ENCODE measurements at regions not wholly inside any gene's neighbourhood (a gene's known extent, or its start where the extent isn't known, plus 50 kb on each side); places are given as distances from the start of the nearest gene placed in this dataset.

GRCh38 chr1:101124405-101124804 is 98.8 kb upstream of the DPH5 start:
- TF ChIP-seq, protein P1, sequence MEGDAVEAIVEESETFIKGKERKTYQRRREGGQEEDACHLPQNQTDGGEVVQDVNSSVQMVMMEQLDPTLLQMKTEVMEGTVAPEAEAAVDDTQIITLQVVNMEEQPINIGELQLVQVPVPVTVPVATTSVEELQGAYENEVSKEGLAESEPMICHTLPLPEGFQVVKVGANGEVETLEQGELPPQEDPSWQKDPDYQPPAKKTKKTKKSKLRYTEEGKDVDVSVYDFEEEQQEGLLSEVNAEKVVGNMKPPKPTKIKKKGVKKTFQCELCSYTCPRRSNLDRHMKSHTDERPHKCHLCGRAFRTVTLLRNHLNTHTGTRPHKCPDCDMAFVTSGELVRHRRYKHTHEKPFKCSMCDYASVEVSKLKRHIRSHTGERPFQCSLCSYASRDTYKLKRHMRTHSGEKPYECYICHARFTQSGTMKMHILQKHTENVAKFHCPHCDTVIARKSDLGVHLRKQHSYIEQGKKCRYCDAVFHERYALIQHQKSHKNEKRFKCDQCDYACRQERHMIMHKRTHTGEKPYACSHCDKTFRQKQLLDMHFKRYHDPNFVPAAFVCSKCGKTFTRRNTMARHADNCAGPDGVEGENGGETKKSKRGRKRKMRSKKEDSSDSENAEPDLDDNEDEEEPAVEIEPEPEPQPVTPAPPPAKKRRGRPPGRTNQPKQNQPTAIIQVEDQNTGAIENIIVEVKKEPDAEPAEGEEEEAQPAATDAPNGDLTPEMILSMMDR (IDR thresholded peaks at IDR 0.05), result no peak
- TF ChIP-seq POLR2AphosphoS5 (IDR thresholded peaks at IDR 0.05) (no peak), POLR2A (IDR thresholded peaks at IDR 0.05) (no peak), EP300 (IDR thresholded peaks at IDR 0.05) (no peak)

Data from sigmoid colon (tissue), 4 donors.